HepG2 (cell line): ENCODE measurements at regions not wholly inside any gene's neighbourhood (a gene's known extent, or its start where the extent isn't known, plus 50 kb on each side); places are given as distances from the start of the nearest gene placed in this dataset.

ENCODE experiments used
- ARNT ChIP-seq: fragments of 450-650 bp; IDR thresholded peaks from 2 replicates; pipeline ENCODE4 v1.6.1; 2017
- ATF7 ChIP-seq, 2 experiments: fragments of 450-650 bp in 1 of 2; sonication (generic) in 1 of 2; formaldehyde crosslinking in 1 of 2; IDR thresholded peaks; 2 replicates each; pipeline versions ENCODE4 v1.4.0 to v1.6.1; 2016 to 2020; ENCODE audit warnings: antibody characterized with exemption in 1 of 2, mild to moderate bottlenecking in 1 of 2, missing genetic modification reagents in 1 of 2
- ATRX ChIP-seq: sonication (generic); formaldehyde crosslinking; IDR thresholded peaks from 2 replicates; pipeline ENCODE4 v1.4.0; 2020; ENCODE audit warnings: missing genetic modification reagents, borderline replicate concordance
- GABPB1 ChIP-seq: IDR thresholded peaks from 2 replicates; pipeline ENCODE4 v1.6.1; 2016; ENCODE audit warnings: mild to moderate bottlenecking, missing genetic modification reagents, moderate library complexity, missing compliant biosample characterization
- MED1 ChIP-seq: sonication (generic); formaldehyde crosslinking; IDR thresholded peaks from 2 replicates; pipeline ENCODE4 v1.4.0; 2020; ENCODE audit warnings: missing genetic modification reagents
- ZKSCAN5 ChIP-seq: sonication (generic); formaldehyde crosslinking; IDR thresholded peaks from 2 replicates; pipeline ENCODE4 v1.5.1; 2020; ENCODE audit warnings: mild to moderate bottlenecking, missing genetic modification reagents
- ZMYM2 ChIP-seq: sonication (generic); formaldehyde crosslinking; IDR thresholded peaks from 2 replicates; pipeline ENCODE4 v1.8.0; 2022; ENCODE audit warnings: mild to moderate bottlenecking, missing genetic modification reagents
- ZNF143 ChIP-seq: sonication (generic); formaldehyde crosslinking; IDR thresholded peaks from 2 replicates; pipeline ENCODE4 v1.4.0; 2020; ENCODE audit warnings: missing genetic modification reagents
- ZNF468 ChIP-seq: sonication (generic); formaldehyde crosslinking; IDR thresholded peaks from 2 replicates; pipeline ENCODE4 v1.8.0; 2022; ENCODE audit warnings: mild to moderate bottlenecking, moderate library complexity, missing genetic modification reagents
- TF ChIP-seq, protein P1 (sequence below): sonication (generic); formaldehyde crosslinking; IDR thresholded peaks from 2 replicates; pipeline ENCODE4 v1.5.0; 2020; ENCODE audit warnings: mild to moderate bottlenecking, missing genetic modification reagents, borderline replicate concordance
- TF ChIP-seq, protein P2 (sequence below): sonication (generic); formaldehyde crosslinking; IDR thresholded peaks from 2 replicates; pipeline ENCODE4 v1.9.0; 2021; ENCODE audit warnings: missing genetic modification reagents, borderline replicate concordance
- TF ChIP-seq, protein P3 (sequence below): IDR thresholded peaks from 2 replicates; pipeline ENCODE4 v1.6.1; 2016; ENCODE audit warnings: low read depth, control low read depth
- TF ChIP-seq, protein P4 (sequence below): sonication (generic); formaldehyde crosslinking; IDR thresholded peaks from 2 replicates; pipeline ENCODE4 v1.4.0; 2020; ENCODE audit warnings: missing genetic modification reagents, borderline replicate concordance

DNA sequence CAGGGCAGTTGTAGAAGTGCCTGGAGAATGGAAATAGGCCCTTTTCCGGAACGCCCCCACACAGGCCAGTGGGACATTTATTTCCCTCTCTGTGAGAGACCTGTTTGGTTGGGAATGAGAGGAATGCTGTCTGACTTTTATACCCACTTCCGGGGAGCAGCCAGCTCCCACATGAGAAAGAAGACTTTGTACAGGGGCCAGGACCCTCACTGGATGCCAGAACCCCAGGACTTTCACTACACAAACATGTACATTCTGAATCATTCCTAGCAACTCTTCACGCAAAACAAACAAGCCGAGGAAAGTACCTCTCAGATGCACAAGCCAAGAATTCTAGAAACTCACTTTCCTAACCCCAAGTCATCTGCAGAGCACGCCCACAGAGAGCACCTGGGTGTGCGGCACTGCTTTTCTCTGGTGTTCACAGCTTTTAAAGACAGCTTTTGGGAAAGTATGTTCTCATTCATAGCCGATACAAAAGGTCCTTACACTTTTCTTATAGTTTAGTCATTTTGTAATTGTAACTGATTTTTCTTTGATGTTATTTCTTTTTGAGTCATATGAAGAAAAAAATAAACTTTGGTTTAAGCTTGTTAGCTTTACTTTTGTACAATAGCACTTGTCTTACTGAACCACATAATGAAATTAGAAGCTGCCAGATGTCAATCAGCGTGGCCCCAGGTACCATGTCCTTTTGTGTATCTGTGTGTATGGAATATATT is 856.1 kb upstream of the ID2 start (continued):
- TF ChIP-seq, protein P1, sequence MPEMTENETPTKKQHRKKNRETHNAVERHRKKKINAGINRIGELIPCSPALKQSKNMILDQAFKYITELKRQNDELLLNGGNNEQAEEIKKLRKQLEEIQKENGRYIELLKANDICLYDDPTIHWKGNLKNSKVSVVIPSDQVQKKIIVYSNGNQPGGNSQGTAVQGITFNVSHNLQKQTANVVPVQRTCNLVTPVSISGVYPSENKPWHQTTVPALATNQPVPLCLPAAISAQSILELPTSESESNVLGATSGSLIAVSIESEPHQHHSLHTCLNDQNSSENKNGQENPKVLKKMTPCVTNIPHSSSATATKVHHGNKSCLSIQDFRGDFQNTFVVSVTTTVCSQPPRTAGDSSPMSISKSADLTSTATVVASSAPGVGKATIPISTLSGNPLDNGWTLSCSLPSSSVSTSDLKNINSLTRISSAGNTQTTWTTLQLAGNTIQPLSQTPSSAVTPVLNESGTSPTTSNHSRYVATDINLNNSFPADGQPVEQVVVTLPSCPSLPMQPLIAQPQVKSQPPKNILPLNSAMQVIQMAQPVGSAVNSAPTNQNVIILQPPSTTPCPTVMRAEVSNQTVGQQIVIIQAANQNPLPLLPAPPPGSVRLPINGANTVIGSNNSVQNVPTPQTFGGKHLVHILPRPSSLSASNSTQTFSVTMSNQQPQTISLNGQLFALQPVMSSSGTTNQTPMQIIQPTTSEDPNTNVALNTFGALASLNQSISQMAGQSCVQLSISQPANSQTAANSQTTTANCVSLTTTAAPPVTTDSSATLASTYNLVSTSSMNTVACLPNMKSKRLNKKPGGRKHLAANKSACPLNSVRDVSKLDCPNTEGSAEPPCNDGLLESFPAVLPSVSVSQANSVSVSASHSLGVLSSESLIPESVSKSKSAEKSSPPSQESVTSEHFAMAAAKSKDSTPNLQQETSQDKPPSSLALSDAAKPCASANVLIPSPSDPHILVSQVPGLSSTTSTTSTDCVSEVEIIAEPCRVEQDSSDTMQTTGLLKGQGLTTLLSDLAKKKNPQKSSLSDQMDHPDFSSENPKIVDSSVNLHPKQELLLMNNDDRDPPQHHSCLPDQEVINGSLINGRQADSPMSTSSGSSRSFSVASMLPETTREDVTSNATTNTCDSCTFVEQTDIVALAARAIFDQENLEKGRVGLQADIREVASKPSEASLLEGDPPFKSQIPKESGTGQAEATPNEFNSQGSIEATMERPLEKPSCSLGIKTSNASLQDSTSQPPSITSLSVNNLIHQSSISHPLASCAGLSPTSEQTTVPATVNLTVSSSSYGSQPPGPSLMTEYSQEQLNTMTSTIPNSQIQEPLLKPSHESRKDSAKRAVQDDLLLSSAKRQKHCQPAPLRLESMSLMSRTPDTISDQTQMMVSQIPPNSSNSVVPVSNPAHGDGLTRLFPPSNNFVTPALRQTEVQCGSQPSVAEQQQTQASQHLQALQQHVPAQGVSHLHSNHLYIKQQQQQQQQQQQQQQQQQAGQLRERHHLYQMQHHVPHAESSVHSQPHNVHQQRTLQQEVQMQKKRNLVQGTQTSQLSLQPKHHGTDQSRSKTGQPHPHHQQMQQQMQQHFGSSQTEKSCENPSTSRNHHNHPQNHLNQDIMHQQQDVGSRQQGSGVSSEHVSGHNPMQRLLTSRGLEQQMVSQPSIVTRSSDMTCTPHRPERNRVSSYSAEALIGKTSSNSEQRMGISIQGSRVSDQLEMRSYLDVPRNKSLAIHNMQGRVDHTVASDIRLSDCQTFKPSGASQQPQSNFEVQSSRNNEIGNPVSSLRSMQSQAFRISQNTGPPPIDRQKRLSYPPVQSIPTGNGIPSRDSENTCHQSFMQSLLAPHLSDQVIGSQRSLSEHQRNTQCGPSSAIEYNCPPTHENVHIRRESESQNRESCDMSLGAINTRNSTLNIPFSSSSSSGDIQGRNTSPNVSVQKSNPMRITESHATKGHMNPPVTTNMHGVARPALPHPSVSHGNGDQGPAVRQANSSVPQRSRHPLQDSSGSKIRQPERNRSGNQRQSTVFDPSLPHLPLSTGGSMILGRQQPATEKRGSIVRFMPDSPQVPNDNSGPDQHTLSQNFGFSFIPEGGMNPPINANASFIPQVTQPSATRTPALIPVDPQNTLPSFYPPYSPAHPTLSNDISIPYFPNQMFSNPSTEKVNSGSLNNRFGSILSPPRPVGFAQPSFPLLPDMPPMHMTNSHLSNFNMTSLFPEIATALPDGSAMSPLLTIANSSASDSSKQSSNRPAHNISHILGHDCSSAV (CRISPR knock-in tag) = no peak
- TF ChIP-seq ARNT (no peak), ZMYM2 (no peak), ZKSCAN5 (CRISPR knock-in tag) (no peak), ATRX (CRISPR knock-in tag) (no peak), MED1 (CRISPR knock-in tag) (peak; percentile 78), ATF7 (IDR thresholded peaks at IDR 0.05) (no peak), ATF7 (CRISPR knock-in tag; IDR thresholded peaks at IDR 0.05) (no peak), ZNF468 (CRISPR knock-in tag) (no peak), ZNF143 (CRISPR knock-in tag) (no peak), GABPB1 (CRISPR knock-in tag) (peak; percentile 49)
- TF ChIP-seq, protein P2, sequence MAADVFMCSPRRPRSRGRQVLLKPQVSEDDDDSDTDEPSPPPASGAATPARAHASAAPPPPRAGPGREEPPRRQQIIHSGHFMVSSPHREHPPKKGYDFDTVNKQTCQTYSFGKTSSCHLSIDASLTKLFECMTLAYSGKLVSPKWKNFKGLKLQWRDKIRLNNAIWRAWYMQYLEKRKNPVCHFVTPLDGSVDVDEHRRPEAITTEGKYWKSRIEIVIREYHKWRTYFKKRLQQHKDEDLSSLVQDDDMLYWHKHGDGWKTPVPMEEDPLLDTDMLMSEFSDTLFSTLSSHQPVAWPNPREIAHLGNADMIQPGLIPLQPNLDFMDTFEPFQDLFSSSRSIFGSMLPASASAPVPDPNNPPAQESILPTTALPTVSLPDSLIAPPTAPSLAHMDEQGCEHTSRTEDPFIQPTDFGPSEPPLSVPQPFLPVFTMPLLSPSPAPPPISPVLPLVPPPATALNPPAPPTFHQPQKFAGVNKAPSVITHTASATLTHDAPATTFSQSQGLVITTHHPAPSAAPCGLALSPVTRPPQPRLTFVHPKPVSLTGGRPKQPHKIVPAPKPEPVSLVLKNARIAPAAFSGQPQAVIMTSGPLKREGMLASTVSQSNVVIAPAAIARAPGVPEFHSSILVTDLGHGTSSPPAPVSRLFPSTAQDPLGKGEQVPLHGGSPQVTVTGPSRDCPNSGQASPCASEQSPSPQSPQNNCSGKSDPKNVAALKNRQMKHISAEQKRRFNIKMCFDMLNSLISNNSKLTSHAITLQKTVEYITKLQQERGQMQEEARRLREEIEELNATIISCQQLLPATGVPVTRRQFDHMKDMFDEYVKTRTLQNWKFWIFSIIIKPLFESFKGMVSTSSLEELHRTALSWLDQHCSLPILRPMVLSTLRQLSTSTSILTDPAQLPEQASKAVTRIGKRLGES = no peak
- TF ChIP-seq, protein P3, sequence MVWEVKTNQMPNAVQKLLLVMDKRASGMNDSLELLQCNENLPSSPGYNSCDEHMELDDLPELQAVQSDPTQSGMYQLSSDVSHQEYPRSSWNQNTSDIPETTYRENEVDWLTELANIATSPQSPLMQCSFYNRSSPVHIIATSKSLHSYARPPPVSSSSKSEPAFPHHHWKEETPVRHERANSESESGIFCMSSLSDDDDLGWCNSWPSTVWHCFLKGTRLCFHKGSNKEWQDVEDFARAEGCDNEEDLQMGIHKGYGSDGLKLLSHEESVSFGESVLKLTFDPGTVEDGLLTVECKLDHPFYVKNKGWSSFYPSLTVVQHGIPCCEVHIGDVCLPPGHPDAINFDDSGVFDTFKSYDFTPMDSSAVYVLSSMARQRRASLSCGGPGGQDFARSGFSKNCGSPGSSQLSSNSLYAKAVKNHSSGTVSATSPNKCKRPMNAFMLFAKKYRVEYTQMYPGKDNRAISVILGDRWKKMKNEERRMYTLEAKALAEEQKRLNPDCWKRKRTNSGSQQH (CRISPR knock-in tag) = no peak
- TF ChIP-seq, protein P4, sequence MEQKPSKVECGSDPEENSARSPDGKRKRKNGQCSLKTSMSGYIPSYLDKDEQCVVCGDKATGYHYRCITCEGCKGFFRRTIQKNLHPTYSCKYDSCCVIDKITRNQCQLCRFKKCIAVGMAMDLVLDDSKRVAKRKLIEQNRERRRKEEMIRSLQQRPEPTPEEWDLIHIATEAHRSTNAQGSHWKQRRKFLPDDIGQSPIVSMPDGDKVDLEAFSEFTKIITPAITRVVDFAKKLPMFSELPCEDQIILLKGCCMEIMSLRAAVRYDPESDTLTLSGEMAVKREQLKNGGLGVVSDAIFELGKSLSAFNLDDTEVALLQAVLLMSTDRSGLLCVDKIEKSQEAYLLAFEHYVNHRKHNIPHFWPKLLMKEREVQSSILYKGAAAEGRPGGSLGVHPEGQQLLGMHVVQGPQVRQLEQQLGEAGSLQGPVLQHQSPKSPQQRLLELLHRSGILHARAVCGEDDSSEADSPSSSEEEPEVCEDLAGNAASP (CRISPR knock-in tag) = no peak
